ENCODE measurements at regions not wholly inside any gene's neighbourhood (a gene's known extent, or its start where the extent isn't known, plus 50 kb on each side); places are given as distances from the start of the nearest gene placed in this dataset.

DNA sequence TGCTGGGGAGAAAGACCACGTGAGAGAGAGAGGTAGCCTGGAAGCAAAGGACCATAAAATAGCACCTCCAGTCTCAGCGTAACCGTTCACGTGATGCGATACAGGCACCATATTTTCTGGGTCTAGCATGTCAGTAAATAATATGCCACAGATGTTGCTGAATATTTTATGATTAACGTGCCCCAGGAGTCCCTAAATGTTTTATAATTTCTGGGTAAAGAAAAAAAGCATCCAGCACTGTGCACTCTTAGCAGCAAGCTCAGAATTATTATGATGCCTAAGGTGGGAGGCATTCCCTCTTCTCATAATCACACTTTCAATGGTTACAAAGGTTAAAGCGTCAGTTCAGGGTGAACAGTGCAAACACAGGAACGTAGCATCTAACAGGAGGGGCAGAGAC is 121.8 kb downstream of the CAVIN4 start:
- TF ChIP-seq, protein P1, sequence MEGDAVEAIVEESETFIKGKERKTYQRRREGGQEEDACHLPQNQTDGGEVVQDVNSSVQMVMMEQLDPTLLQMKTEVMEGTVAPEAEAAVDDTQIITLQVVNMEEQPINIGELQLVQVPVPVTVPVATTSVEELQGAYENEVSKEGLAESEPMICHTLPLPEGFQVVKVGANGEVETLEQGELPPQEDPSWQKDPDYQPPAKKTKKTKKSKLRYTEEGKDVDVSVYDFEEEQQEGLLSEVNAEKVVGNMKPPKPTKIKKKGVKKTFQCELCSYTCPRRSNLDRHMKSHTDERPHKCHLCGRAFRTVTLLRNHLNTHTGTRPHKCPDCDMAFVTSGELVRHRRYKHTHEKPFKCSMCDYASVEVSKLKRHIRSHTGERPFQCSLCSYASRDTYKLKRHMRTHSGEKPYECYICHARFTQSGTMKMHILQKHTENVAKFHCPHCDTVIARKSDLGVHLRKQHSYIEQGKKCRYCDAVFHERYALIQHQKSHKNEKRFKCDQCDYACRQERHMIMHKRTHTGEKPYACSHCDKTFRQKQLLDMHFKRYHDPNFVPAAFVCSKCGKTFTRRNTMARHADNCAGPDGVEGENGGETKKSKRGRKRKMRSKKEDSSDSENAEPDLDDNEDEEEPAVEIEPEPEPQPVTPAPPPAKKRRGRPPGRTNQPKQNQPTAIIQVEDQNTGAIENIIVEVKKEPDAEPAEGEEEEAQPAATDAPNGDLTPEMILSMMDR (IDR thresholded peaks at IDR 0.05; ENCODE audit: control insufficient read depth, extremely low read depth, insufficient read depth) = no peak
- no peak for DNase-seq (ENCODE audit: low read depth)
- no peak overlapping the region for H3K4me3 ChIP-seq (ENCODE audit: low read depth, low read length)

DNA sequence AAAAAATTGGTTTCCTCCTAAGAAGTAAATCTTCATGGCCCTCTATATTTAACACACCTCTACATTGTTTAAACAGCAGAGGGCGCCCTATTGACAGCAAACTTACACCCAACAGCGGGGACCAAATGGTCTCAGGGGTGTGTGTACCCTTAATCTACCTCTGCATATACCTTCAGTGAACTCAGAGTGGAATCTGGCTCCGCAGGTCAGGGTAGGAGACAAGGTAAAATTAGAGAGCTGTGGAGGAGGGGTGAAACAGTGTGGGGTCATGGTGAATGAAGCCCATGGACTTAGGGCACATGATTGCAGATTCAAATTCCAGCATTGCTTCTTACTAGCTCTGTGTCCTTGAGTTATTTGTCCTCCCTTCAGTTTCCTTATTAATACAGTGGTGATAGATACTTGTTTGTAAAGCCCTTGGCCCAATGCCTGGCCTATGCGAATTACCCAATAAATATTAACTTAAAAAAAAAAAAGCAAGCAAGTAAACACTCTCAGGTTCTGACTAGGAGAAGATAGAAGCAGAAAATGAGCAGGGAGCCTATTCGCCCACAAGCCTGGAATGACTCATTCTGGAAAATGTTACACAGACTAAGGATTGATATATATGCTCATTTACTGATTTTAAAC is 122.9 kb downstream of the CAVIN4 start:
- H3K4me3 ChIP-seq (ENCODE audit: low read depth, low read length) = no peak overlapping the region
- TF ChIP-seq, protein P1 (IDR thresholded peaks at IDR 0.05; ENCODE audit: control insufficient read depth, extremely low read depth, insufficient read depth) = peak; percentile 58
- DNase-seq (ENCODE audit: low read depth) = peak; percentile 93

DNA sequence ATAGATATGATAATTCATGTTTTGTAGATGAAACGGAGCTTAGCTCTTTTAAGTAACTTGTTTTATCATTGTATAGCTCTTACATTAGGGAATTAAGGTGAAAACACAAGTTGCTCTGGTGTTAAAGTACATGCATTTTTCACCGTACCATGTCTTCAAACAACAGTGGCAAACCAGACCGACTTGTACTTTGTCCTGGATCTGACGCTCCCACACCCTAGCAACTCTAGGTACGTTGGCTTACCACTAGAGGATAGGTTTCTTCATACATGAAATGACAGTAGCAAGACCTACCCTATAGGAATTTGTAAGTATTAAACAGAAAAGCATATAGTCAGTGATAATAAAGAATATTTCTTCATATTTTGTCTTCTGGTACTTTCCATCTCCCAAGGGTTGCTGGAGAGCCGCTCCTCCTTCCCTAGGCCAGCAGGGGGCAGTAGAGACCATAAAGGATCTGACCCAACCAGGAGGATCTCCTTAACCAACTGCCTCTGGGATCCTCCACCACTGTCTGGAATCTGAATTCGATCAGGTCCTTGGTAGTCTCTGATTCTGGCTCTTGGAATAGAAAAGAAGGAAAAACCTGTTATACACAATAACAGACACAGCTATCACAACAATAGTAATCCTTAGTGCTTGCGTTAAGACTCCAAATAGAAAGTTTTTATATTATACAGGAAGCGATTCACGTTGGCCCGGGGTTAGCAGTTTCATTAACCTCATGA is 136.7 kb downstream of the CAVIN4 start:
- H3K4me3 ChIP-seq (ENCODE audit: low read depth, low read length) = no peak overlapping the region
- TF ChIP-seq, protein P1 (IDR thresholded peaks at IDR 0.05; ENCODE audit: control insufficient read depth, extremely low read depth, insufficient read depth) = peak; percentile 86
- DNase-seq (ENCODE audit: low read depth) = peak; percentile 14

DNA sequence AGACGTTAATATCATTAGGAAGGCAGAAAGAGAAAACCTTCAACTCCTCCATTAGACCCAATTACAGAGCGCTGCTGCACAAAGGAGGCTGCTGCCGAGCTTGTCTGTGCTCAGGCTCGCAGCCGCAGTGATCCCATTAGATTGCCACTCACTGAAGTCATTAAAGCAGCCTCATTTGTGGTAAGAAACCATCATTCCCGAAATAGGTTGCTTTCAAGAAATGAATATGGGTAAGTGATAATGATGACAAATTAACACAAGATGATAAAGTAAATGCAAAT is 137.2 kb downstream of the CAVIN4 start:
- H3K4me3 ChIP-seq (ENCODE audit: low read depth, low read length) = no peak overlapping the region
- TF ChIP-seq, protein P1 (IDR thresholded peaks at IDR 0.05; ENCODE audit: control insufficient read depth, extremely low read depth, insufficient read depth) = no peak
- DNase-seq (ENCODE audit: low read depth) = no peak

DNA sequence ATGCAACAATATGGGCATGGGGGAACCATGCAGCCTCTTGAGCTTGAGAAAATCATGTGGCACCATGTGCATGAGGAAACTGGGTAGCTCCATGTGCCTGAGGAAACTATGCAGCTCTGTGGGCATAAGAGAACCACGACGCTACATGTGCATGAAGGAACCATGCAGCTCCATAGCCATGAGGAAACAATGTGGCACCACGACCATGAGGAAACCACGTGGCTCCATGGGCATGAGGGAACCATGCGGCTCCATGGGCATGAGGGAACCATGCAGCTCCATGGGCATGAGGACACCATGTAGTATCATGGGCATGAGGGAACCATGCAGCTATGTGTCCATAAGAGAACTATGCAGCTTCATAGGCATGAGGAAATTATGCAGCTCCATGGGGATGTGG is 140.8 kb downstream of the CAVIN4 start:
- TF ChIP-seq, protein P1 (IDR thresholded peaks at IDR 0.05; ENCODE audit: control insufficient read depth, extremely low read depth, insufficient read depth) = no peak
- no peak for DNase-seq (ENCODE audit: low read depth)
- no peak overlapping the region for H3K4me3 ChIP-seq (ENCODE audit: low read depth, low read length)

DNA sequence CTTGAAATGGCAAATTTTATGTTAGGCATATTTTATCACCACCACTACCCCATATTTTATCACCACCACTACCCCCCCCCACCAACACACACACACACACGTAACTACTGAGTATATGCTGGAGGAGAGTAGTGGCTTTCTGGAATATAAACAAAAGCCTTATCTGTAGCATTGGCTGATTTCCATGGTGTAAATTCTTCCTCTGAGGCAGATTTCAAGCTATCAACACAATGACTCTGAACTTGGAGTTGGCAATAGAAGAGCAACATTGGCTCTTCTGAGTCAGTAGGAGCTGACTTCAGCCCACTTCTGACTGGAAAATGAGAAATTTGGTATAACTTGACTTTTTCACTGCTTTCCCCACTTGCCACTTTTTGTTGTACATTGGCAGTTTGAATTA is 143.0 kb downstream of the CAVIN4 start:
- no peak for DNase-seq (ENCODE audit: low read depth)
- no peak overlapping the region for H3K4me3 ChIP-seq (ENCODE audit: low read depth, low read length)
- TF ChIP-seq, protein P1 (IDR thresholded peaks at IDR 0.05; ENCODE audit: control insufficient read depth, extremely low read depth, insufficient read depth) = no peak

DNA sequence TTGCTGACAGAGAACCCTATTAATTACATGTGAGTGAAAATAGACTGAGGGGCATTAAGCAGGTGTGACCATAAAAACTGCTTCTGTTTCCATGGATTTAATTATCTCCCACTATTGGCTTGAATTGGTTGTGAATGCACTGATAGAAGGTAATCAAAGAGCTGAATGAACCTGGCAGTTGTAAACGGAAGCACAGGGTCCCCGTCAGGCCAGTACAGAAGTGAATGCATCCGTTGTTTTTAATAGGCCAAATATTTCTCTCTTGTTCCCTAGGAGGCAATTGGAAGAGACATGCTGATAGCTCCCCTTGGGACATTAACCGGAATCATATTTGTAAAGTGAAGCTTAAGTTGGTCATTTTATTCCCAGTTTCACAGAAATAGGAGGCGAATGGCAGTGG is 147.0 kb downstream of the CAVIN4 start:
- DNase-seq (ENCODE audit: low read depth) = no peak
- H3K4me3 ChIP-seq (ENCODE audit: low read depth, low read length) = no peak overlapping the region
- TF ChIP-seq, protein P1 (IDR thresholded peaks at IDR 0.05; ENCODE audit: control insufficient read depth, extremely low read depth, insufficient read depth) = no peak

Data from LNCaP clone FGC (cell line).